ENCODE measurements at regions not wholly inside any gene's neighbourhood (a gene's known extent, or its start where the extent isn't known, plus 50 kb on each side); places are given as distances from the start of the nearest gene placed in this dataset.
"Not testable (repeated sequence)": the region's sequence is repeated elsewhere in the genome, so short reads cannot be mapped to it uniquely, and the experiment has no call there.

GRCh38 chr13:78868991-78869390, 210.0 kb upstream of the OBI1 start:
- DNase-seq (ENCODE audit: low read depth in 2 of 2) = no peak

GRCh38 chr13:78867655-78868054, 208.7 kb upstream of the OBI1 start:
- no peak for DNase-seq (ENCODE audit: low read depth in 2 of 2)

DNA sequence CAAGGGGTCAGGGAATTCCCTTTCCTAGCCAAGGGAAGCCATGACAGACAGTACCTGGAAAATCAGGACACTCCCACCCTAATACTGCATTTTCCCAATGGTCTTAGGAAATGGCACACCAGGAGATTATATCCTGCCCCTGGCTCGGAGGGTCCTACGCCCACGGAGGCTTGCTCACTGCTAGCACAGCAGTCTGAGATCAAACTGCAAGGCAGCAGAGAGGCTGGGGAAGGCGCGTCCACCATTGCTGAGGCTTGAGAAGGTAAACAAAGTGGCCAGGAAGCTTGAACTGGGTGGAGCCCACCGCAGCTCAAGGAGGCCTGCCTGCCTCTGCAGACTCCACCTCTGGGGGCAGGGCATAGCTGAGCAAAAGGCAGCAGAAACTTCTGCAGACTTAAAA, 207.1 kb upstream of the OBI1 start:
- not testable (repeated sequence) for DNase-seq (ENCODE audit: low read depth in 2 of 2)

DNA sequence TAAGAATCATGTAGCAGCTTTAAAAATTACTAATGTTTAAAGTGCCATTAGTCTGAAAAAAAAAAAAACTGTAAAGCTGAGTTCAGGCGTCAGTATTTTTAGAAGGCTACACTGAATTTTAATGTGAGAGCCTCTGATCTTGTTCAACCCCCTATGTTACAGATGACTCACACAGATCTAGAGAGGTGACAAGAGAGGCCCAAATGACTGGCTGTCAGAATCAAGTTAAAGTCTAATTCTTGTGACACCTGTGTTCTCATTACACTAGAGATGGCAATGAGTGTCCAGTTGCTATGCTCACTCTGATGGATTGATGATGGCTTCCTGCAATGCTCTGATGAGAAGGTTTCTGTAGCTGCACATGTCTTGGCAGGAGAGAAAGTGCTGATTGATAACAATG, 203.5 kb upstream of the OBI1 start:
- no peak for DNase-seq (ENCODE audit: low read depth in 2 of 2)

DNA sequence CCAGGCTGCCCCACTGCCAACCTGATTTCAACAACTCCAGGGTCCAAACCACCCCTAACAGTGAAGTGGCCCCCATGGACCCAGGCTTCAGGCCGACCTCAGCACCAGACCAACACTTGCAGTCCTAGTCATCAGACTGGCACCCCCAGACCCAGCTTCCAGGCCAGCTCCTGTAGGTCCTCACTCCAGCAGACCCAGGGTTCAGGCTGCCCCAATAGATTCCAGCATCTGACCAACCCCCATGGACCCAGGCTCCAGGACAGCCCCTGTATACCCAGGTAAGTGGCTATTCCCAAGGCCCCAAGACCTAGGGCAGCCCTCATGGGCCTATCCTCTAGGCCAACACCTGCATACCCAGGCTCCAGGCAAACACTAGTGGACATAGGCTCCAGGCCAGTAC, 193.8 kb upstream of the OBI1 start:
- DNase-seq (ENCODE audit: low read depth in 2 of 2) = no peak

DNA sequence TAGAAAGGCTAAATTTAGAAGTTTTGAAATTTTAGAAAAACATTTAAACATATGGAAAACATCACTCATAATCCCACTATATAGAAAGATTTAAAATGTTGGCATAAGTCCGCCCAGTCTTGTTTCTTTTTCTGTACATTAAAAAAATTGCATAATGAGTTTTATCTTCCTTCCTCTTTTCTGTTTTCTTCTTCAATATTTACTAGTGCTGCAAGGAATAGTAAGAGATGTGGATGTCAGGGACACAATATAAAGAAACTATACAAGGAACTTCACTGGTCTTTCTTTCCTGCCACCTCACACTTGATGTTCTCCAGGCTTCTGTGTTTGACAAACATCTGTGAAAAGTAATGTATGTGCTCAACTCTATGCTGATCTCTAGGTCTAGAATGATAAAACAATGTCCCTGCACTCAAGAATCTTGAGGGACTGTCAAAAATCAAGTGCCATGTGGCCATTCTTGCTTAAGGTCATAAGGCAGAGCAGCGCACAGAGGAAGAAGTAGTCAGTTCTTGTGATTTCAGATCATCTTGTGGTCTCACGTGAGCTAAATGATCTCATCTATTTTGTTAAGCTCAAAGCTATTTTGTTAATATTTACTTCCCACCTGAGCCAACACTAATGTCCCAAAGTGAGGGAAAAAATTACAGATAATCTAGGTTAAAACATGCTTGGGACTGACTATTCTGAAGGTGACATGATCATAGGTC, 186.9 kb upstream of the OBI1 start:
- no peak for DNase-seq (ENCODE audit: low read depth in 2 of 2)

GRCh38 chr13:78844106-78844505, 185.2 kb upstream of the OBI1 start:
- no peak for DNase-seq (ENCODE audit: low read depth in 2 of 2)

GRCh38 chr13:78841358-78841963, 182.5 kb upstream of the OBI1 start:
- no peak for DNase-seq (ENCODE audit: low read depth in 2 of 2)

DNA sequence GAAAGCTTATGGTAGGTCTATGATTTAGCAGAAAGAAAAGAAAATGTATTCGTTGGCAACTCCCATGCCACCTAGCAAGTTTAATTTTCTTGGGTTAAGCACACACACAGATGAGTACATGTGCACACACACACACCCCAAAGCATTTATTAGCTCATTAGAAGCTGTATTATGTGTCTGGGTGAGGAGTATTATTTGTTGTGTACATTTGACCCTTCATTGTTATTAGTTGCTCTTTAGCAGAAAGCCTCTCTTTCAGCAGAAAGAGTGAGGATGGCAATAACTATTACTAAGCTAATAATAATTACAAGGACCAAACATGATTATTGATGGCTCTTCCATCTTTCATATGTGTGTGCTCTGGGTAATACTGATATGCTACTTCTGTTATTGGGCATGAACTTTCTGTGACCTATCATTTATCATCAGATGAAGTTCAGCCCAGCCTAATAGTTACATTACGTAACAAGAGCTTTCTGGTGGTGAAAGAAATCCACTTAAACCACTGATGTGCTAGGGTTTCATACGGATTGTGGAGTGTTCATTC, 177.4 kb upstream of the OBI1 start:
- no peak for DNase-seq (ENCODE audit: low read depth in 2 of 2)

DNA sequence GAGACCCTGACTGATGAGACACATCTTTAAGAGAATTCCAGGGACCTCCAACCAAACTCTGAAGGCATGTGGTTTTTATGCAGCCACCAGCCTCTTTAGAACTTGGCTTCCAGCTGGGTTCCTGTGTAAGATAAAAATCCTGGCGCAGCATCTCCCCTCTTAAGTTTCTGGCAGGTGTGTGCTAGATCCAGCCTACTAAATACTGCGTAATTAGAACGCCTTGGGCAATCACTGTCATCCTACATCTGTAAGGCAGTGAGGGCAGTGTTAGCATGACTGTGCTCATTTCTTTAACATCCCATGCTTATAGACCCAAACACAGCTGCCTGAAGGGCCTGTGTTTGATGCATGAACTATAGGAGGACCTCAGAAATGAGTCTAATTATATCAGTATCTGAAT, 173.5 kb upstream of the OBI1 start:
- DNase-seq (ENCODE audit: low read depth in 2 of 2) = no peak

DNA sequence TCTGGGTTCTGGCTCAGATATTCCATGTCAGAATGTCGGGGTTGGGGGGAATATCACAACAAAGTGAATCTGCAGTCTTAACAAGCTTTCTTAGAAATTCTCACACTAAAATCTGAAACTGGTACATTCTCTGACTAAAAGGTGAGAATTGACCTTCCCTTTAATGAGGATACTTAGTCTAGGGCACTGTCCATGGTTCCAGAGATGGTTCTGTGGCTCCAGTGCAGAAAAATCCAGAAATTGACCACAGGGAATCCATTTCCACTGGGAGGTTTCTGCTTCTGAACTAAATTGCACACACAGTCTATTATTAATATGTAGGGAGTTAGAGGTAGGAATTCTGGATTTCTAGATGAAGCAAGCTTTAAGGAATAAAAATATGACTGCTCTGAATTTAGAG, 171.6 kb upstream of the OBI1 start:
- DNase-seq (ENCODE audit: low read depth in 2 of 2) = no peak

GRCh38 chr13:78829821-78830220, 170.9 kb upstream of the OBI1 start:
- no peak for DNase-seq (ENCODE audit: low read depth in 2 of 2)

- no peak for DNase-seq (ENCODE audit: low read depth in 2 of 2)
These were observed 168.5 kb upstream of the OBI1 start for GRCh38 chr13:78827471-78827870.

GRCh38 chr13:78826936-78827335, 168.0 kb upstream of the OBI1 start:
- no peak for DNase-seq (ENCODE audit: low read depth in 2 of 2)

GRCh38 chr13:78826312-78826711, 167.4 kb upstream of the OBI1 start:
- no peak for DNase-seq (ENCODE audit: low read depth in 2 of 2)

- no peak for DNase-seq (ENCODE audit: low read depth in 2 of 2)
These were observed 161.6 kb upstream of the OBI1 start for GRCh38 chr13:78820541-78820940.

DNA sequence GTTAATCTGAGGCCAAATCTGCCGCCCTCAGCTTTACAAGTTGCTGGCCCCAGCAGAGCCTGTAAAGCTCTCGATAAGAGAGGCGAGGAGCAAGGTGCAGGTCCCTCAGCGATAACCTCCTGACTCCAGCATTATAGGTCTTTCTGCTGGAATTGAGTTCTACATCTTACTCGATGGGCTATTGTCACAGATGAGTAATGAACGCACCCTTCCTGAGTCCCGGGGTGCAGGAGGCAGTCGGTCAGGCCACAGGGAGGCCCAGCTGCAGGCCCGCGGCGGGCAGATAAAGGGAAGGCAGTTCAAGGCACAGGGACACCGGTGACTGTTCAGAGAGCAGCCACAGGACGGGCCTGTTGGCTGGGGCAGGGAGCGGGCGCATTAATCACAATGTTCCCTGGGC, 157.6 kb upstream of the OBI1 start:
- DNase-seq (ENCODE audit: low read depth in 2 of 2) = no peak

GRCh38 chr13:78816154-78816553, 157.2 kb upstream of the OBI1 start:
- no peak for DNase-seq (ENCODE audit: low read depth in 2 of 2)

GRCh38 chr13:78806457-78806856, 147.5 kb upstream of the OBI1 start:
- DNase-seq (ENCODE audit: low read depth in 2 of 2) = peak; percentile 1 to 15

DNA sequence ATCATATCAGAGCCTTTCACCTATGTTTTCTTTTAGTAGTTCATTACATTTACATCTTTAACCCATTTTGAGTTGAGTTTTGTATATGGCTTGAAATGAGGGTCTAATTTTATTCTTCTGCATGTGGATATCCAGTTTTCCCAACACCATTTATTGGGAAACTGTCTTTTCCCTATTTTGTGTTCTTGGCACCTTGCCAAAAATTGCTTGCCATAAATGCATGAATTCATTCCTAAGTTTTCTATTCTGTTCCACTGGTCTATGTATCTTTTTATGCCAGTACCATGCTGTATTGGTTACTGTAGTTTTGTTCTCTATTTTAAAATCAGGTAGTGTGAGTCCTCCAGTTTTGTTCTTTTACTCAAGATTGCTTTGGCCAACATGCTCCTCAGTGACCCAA, 144.0 kb upstream of the OBI1 start:
- no peak for DNase-seq (ENCODE audit: low read depth in 2 of 2)

DNA sequence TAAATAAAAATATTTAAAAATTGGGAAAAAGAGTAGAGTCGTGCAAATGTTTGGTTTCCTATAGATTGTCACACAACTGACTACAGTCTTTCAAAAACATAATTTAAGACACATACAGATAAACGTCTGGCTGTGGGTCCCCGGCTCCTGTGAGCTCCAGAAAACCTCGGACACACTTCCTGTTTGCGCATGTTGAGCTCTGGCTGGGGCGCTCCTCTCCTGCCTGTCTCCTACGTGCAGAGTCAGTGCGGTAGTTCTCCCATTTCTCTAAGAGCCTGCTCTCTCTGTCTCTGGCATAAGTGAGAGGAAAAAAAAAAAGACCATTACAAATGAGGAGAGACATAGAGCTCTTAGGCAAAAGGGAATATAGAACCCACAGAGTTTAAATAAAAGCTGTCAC, 128.2 kb upstream of the OBI1 start:
- no peak for DNase-seq (ENCODE audit: low read depth in 2 of 2)

GRCh38 chr13:78786459-78786858, 127.5 kb upstream of the OBI1 start:
- DNase-seq (ENCODE audit: low read depth in 2 of 2) = no peak

DNA sequence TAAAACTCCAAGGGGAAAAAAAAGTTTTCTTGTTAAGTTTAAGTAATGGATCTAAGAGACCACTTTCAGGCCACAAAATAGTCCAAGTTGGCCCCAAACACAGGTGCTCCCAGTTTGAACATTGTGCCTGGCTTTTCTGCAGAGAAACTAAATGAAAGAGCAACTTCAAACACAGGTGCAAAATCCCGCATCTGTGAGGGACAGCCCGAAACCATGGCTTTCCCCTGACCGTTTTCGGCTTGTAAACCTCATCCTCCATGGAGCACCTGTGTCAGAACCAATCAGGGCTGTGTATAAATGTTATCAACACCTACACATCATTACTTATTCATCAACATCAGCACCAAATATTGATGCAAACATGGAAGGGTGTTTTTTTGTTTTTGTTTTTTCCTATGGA, 126.8 kb upstream of the OBI1 start:
- DNase-seq (ENCODE audit: low read depth in 2 of 2) = no peak

All from lung microvascular endothelial cell (primary cell).